ENCODE measurements at regions not wholly inside any gene's neighbourhood (a gene's known extent, or its start where the extent isn't known, plus 50 kb on each side); places are given as distances from the start of the nearest gene placed in this dataset.

GRCh38 chr7:17645500-17645899 lies 294.8 kb downstream of the SNX13 start:
- TF ChIP-seq, protein P1, sequence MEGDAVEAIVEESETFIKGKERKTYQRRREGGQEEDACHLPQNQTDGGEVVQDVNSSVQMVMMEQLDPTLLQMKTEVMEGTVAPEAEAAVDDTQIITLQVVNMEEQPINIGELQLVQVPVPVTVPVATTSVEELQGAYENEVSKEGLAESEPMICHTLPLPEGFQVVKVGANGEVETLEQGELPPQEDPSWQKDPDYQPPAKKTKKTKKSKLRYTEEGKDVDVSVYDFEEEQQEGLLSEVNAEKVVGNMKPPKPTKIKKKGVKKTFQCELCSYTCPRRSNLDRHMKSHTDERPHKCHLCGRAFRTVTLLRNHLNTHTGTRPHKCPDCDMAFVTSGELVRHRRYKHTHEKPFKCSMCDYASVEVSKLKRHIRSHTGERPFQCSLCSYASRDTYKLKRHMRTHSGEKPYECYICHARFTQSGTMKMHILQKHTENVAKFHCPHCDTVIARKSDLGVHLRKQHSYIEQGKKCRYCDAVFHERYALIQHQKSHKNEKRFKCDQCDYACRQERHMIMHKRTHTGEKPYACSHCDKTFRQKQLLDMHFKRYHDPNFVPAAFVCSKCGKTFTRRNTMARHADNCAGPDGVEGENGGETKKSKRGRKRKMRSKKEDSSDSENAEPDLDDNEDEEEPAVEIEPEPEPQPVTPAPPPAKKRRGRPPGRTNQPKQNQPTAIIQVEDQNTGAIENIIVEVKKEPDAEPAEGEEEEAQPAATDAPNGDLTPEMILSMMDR (IDR thresholded peaks at IDR 0.05), result no peak
- no peak for TF ChIP-seq EP300 (IDR thresholded peaks at IDR 0.05)
- no peak for TF ChIP-seq POLR2A (IDR thresholded peaks at IDR 0.05; ENCODE audit: low read depth)

Data from esophagus muscularis mucosa (tissue), 4 donors.